ENCODE measurements at regions not wholly inside any gene's neighbourhood (a gene's known extent, or its start where the extent isn't known, plus 50 kb on each side); places are given as distances from the start of the nearest gene placed in this dataset.

GRCh38 chr13:76020421-76020955 is 384.4 kb downstream of the LMO7 start:
- TF ChIP-seq CTCF (IDR thresholded peaks at IDR 0.05; ENCODE audit: insufficient read depth, low read depth, low read length) (no peak), EZH2 (IDR thresholded peaks at IDR 0.05; ENCODE audit: insufficient read depth, low read length) (no peak)
